ENCODE measurements at regions not wholly inside any gene's neighbourhood (a gene's known extent, or its start where the extent isn't known, plus 50 kb on each side); places are given as distances from the start of the nearest gene placed in this dataset.
"Not testable (repeated sequence)": the region's sequence is repeated elsewhere in the genome, so short reads cannot be mapped to it uniquely, and the experiment has no call there.

DNA sequence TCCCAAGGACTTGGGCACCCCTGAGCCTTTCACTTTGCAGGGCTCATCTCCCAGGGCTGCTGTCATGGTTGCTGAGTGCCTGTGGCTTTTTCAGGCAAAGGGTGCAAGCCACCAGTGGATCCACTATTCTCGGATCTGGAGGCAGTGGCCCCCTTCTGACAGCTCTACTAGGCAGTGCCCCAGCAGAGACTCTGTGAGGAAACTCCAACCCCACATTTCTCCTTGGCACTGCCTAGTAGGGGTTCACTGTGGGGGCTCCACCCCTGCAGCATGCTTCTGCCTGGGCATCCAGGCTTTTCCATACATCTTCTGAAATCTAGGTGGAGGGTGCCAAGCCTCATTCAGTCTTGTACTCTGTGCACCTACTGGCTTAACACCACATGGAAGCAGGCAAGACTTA lies 675.0 kb upstream of the MBL2 start:
- DNase-seq, result no peak
- H3K4me3 ChIP-seq (ENCODE audit: low read depth, low read length), result no peak overlapping the region
- peaks cover 9% of the 10 kb centered on the region for H3K9me3 ChIP-seq (ENCODE audit: severe bottlenecking)
- no peaks in the 10 kb centered on the region for H3K36me3 ChIP-seq
- no peak overlapping the region for H3K27ac ChIP-seq
- no peak for TF ChIP-seq CTCF (IDR thresholded peaks at IDR 0.05; ENCODE audit: low read depth, low read length)
- H3K27me3 ChIP-seq (ENCODE audit: insufficient read depth, low read depth, severe bottlenecking), result no peaks in the 10 kb centered on the region

GRCh38 chr10:53441843-53442242 lies 669.3 kb upstream of the MBL2 start:
- Histone ChIP-seq H3K4me3 (ENCODE audit: low read depth, low read length) (no peak overlapping the region), H3K27ac (no peak overlapping the region), H3K36me3 (no peaks in the 10 kb centered on the region), H3K9me3 (ENCODE audit: severe bottlenecking) (no peaks in the 10 kb centered on the region), H3K27me3 (ENCODE audit: insufficient read depth, low read depth, severe bottlenecking) (no peaks in the 10 kb centered on the region)
- DNase-seq, result no peak
- no peak for TF ChIP-seq CTCF (IDR thresholded peaks at IDR 0.05; ENCODE audit: low read depth, low read length)

DNA sequence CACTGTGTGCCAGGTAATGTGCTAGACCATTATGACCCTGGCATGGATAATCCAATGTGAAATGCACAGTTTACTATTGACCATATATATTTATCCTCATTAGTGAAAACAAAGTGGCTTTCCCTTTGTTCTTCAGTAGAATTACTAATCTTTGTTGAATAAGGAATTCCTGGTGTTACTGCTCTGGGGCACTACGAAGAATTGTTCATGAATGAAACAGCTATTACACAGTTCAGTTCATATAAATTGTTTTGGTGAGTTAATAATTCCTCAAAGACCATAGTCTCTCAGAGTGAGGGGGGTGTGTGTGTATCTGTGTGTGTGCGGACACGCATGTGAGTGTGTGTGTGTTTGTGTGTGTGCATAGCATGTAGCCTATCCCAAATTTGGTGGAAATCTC lies 668.0 kb upstream of the MBL2 start:
- Histone ChIP-seq H3K4me3 (ENCODE audit: low read depth, low read length) (no peak overlapping the region), H3K9me3 (ENCODE audit: severe bottlenecking) (no peaks in the 10 kb centered on the region), H3K27me3 (ENCODE audit: insufficient read depth, low read depth, severe bottlenecking) (no peaks in the 10 kb centered on the region), H3K27ac (no peak overlapping the region), H3K36me3 (no peaks in the 10 kb centered on the region)
- no peak for DNase-seq
- no peak for TF ChIP-seq CTCF (IDR thresholded peaks at IDR 0.05; ENCODE audit: low read depth, low read length)

DNA sequence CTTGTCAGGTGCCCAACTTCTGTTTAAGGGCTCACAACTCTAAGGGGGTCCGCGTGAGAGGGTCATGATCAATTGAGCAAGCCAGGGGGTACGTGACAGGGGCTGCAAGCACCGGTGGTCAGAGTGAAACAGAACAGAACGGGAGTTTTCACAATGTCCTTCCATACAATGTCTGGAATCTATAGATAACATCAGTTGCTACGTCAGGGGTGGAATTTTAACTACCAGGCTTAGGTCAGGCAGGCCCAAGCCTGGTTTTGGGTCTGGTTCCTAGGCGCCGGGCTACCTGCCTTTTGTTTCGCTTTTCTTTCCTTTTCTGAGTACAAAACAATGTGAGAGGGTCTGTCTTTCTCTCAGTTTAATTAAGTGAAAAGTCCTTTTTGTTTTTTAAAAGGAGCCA lies 666.5 kb upstream of the MBL2 start:
- H3K27me3 ChIP-seq (ENCODE audit: insufficient read depth, low read depth, severe bottlenecking); DNase-seq; H3K36me3 ChIP-seq: not testable (repeated sequence)

DNA sequence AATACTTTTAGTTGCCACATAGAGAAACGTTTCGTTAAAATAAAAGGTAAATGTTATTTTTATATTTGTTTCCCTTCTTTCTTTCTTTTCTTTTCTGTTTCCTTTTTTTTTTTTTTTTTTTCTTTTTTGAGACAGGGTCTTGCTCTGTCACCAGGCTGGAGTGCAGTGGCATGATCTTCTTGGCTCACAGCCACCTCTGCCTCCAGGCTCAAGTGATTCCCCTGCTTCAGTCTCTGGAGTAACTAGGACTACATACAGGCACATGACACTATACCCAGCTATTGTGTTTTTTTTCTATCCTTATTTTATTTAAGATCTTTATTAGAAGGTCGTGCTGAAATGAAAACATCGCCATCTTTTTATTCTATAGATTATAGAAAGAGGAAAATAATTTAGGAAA lies 661.8 kb upstream of the MBL2 start:
- DNase-seq, result no peak
- H3K27ac ChIP-seq, result no peak overlapping the region
- TF ChIP-seq CTCF (IDR thresholded peaks at IDR 0.05; ENCODE audit: low read depth, low read length), result no peak
- H3K9me3 ChIP-seq (ENCODE audit: severe bottlenecking), result no peaks in the 10 kb centered on the region
- H3K27me3 ChIP-seq (ENCODE audit: insufficient read depth, low read depth, severe bottlenecking), result no peaks in the 10 kb centered on the region
- H3K4me3 ChIP-seq (ENCODE audit: low read depth, low read length), result no peak overlapping the region
- no peaks in the 10 kb centered on the region for H3K36me3 ChIP-seq

More for the DNA sequence above, 666.5 kb upstream of the MBL2 start:
- H3K9me3 ChIP-seq (ENCODE audit: severe bottlenecking); H3K4me3 ChIP-seq (ENCODE audit: low read depth, low read length); H3K27ac ChIP-seq: not testable (repeated sequence)

GRCh38 chr10:53432035-53432434 lies 659.5 kb upstream of the MBL2 start:
- no peaks in the 10 kb centered on the region for H3K9me3 ChIP-seq (ENCODE audit: severe bottlenecking)
- TF ChIP-seq CTCF (IDR thresholded peaks at IDR 0.05; ENCODE audit: low read depth, low read length), result no peak
- no peaks in the 10 kb centered on the region for H3K36me3 ChIP-seq
- H3K4me3 ChIP-seq (ENCODE audit: low read depth, low read length), result peak overlapping the region; percentile 36
- H3K27me3 ChIP-seq (ENCODE audit: insufficient read depth, low read depth, severe bottlenecking), result no peaks in the 10 kb centered on the region
- no peak for DNase-seq
- no peak overlapping the region; the same call in 1 of the 2 replicates for H3K27ac ChIP-seq

All from WERI-Rb-1 (cell line).